ENCODE measurements at regions not wholly inside any gene's neighbourhood (a gene's known extent, or its start where the extent isn't known, plus 50 kb on each side); places are given as distances from the start of the nearest gene placed in this dataset.
"Not testable (repeated sequence)": the region's sequence is repeated elsewhere in the genome, so short reads cannot be mapped to it uniquely, and the experiment has no call there.

DNA sequence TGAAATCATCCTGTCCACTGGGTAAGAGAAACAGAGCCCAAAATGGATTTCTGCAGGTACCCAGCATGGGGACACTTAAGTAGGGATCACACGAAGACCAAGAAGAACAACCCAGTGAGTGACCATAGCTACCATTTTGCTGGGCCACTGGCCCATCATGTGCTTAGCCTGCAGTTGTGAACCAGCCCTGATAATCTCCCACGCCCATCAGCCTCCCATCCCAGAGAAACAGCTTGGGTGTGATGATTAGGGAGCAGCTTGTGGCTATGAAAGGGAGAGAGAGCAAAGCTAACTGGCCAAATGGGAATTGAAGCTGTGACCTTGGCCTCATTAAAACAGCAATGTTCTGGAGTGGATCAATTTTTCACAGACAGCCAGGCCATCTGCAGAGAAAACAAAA lies 138.5 kb downstream of the SLC24A2 start:
- no peak for DNase-seq

- no peak for DNase-seq
Measured at GRCh38 chr9:19649336-19650041, 139.3 kb downstream of the SLC24A2 start.

DNA sequence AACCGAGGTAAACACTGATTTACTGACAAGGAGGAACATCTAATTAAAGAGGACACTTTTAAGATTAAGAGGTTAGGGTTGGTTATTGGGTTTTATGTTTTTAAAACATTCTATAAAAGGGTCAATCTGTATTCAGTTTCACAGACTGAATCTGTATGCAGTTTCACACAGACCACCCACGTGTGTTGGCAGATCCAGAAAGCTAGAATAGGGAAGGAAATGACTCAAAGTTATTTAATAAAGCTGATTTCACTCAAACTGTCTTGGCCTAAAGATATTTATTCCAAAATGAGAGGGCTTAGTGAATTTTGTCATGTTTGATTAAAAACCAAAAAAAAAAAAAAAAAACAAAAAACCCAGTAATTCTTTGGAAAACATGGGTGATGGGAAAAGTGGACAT lies 140.2 kb downstream of the SLC24A2 start:
- DNase-seq, result no peak

DNA sequence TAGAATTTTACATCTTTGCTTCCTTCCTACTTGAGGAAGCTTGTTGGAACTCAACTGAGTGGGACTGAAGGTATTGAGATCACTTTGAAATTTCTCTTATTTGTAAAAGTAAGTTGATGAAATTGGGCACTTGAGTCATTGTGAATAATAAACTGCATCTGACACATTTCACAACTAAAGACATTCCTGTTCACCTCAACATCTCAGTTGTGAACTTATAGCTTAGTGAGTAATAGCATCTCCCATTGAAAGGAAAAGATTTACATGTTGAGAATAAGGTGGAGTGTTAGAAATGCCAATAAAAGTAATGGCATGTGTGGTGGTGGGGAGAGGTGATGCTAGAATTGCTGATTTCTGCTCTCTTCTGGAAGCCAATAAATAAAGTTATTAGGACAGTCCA lies 145.0 kb downstream of the SLC24A2 start:
- no peak for DNase-seq

DNA sequence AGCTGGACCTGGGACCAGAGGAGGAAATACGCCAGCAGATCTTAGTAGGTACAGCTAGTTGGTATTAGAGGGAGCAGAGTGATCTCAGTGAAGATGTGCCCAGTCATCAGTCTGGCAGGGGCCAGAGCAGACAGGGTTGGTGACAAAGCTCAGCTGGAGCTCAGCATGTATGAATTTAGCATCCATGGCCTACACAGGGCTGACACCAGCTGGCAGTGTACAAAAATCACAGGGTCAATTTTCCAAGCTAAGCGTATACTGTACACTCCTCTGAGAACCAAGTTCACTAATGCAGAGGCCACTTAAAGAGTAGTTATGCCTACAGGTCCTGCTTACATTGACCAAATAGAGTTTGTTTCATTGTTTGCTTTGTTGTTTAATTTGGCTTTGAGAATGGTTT lies 146.6 kb downstream of the SLC24A2 start:
- no peak for DNase-seq

GRCh38 chr9:19641046-19641445 lies 147.8 kb downstream of the SLC24A2 start:
- DNase-seq, result no peak

DNA sequence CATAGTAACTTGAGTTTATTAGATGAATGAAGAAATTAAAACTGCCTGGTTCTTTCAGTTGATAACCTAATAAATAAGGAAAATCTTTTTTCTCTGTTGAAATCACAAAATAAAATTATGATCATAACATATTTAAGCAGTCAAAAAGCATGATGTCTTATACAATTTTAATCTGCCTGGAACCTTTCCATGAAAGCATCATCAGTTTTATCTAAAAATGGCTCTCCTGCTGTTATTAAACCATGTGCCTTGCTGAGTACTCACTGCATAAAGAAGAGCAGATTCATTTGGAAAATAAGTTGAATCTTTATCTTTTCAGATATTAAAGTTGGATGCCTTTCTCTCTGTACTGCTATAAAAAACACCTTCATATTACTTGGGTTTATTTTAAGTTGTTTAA lies 148.8 kb downstream of the SLC24A2 start:
- DNase-seq, result no peak

DNA sequence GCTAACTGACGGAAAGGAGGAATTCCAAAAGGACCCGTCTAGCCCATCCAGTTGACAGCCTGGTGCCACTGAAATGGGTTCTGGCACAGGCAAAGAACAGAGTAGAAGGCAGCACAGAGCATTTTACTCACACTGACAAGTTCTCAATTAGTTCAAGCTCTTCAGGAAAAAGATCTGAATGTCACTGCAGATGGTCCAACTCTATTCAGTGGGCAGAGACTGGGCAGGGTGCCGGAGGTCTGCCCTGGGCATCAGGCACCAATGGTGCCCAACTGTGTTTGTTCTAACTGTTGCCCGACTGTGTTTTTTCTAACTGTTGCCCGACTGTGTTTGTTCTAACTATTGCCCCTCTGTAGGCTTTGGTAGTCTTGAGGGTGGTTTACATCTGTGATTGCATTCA lies 151.8 kb downstream of the SLC24A2 start:
- DNase-seq, result no peak

- no peak for DNase-seq
Measured at GRCh38 chr9:19634881-19635280, 154.0 kb downstream of the SLC24A2 start.

- no peak for DNase-seq
Measured at GRCh38 chr9:19631181-19631580, 157.7 kb downstream of the SLC24A2 start.

DNA sequence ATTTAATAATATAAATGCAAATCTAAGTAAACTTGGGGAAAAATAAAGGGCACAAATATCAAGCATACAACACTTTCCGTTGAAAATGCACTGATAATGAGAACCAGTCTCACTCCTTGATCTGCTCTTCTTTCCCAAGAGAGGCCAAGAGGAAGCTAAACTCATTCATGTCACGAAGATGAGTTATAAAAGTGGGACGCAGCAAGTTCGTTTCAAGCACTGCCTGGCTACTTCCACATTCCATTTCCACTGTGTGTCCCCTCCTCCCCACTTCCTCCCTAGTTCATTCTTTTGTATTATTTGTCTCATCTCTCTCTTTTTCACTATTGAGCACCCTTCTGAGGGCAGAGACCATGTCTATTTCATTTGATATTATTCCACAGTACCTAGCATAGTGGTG lies 158.1 kb downstream of the SLC24A2 start:
- DNase-seq, result no peak

GRCh38 chr9:19629488-19629887 lies 159.3 kb downstream of the SLC24A2 start:
- no peak for DNase-seq

DNA sequence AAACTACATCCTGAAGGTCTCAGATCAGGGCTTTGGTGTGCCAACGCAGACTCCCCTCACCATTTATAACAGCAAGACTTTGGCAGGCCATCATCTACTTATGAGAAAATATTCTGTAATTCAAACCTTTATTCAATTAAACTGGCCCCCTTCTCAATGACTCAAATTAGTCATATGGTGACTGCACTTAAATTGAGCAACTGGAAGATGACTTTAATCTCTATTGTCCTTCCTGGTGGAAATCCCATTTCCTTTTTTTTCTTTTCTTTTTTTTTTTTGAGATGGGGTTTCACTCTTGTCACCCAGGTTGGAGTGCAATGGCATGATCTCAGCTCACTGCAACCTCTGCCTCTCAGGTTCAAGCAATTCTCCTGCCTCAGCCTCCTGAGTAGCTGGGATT lies 163.4 kb downstream of the SLC24A2 start:
- not testable (repeated sequence) for DNase-seq

GRCh38 chr9:19624519-19624918 lies 164.3 kb downstream of the SLC24A2 start:
- DNase-seq, result no peak

- no peak for DNase-seq
Measured at GRCh38 chr9:19623941-19624340, 164.9 kb downstream of the SLC24A2 start.

- no peak for DNase-seq
Measured at GRCh38 chr9:19620326-19620725, 168.5 kb downstream of the SLC24A2 start.

GRCh38 chr9:19619221-19619620 lies 169.6 kb downstream of the SLC24A2 start:
- no peak for DNase-seq

DNA sequence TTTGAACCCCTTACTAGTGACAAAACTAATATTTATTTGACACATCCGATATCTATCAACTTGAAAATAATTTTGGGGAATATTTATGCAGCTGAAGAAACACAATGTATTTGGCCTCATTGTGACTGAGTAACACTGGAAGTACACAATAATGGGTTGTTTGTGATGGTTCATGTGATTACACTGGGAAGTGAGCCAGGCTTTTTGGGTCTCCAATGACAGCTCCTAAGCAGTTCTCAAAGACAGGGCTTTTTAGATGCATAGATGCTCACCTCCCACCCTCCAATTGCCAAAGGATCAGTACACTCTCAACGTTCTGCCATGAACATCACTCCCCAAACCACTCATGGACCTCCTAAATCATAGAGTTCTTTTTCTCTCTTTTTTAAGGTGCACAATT lies 170.0 kb downstream of the SLC24A2 start:
- DNase-seq, result no peak

GRCh38 chr9:19615036-19615624 lies 173.7 kb downstream of the SLC24A2 start:
- DNase-seq, result no peak

DNA sequence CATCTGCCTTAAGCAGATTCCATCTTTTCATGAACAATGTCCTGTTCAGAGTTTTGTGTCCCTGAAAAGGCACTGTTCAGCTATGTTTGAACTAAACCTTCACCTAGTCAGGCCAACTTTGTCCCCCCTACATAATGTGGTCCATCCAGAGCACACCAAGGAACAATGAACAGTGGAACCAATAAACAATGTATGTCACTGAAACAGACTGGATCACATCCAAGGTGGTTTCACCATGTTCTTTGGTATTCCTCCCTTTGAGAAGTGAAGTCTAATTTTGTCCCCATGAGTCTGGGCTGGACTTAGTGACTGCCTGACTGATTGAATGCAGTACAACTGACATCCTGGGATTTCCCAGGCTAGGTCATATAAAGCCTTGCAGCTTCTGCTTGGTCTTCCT lies 174.5 kb downstream of the SLC24A2 start:
- no peak for DNase-seq

DNA sequence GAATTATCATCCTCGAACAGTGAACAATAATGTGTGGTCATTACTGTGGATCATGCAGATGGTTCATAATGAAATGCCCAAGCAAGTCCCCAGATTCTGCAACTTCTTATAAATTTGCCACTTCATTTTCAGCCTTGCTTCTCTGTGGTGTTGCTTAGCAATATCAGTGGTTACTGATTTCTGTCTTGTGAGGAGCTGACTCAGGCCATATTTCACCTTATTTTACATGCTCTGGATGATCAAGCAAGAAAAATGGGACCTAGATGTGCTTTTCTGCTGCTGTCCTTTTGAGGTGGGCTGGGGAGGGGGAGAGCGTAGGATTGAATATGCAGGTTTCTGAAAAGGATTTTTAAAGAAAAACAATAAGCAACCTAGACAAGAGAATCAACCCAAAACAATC lies 188.3 kb downstream of the SLC24A2 start:
- no peak for DNase-seq

DNA sequence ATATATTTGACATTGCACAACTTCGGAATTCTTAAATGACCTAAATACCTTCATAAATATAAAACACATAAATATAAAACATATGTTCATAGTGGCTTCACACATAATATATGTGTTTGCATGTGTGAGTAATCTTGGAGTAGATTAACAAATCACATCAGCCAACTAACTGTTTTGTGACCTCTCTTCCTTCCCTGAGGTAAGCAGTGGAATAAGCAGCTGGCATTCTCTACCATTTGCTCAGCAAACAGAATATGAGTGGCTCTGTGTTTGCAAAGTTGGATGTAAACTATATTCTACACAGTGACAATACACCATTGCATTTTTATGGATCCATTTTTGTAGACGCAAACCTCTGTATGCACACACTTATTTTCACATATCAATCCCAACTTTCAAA lies 189.9 kb downstream of the ACER2 start:
- no peak for DNase-seq

- no peak for DNase-seq
Measured at GRCh38 chr9:19597176-19597575, 188.4 kb downstream of the ACER2 start.

DNA sequence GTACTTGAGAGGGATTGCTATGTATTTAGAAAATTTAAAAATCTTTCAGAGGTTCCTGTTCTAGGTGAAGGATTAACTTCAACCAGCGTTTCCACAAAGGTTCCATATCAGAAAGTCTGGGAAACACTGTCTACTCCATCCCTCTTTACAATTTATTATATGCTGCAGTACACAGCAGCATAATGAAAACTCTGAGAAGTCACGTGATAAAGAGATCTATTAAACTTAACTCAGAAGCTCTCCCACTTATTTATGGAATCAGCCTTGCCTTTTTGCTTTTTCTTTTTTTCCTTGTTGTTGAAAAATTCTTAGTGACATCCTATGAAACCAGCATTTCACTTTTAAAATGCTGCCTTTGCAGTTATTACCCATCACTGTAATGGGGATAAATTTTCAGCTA lies 186.2 kb downstream of the ACER2 start:
- no peak for DNase-seq

DNA sequence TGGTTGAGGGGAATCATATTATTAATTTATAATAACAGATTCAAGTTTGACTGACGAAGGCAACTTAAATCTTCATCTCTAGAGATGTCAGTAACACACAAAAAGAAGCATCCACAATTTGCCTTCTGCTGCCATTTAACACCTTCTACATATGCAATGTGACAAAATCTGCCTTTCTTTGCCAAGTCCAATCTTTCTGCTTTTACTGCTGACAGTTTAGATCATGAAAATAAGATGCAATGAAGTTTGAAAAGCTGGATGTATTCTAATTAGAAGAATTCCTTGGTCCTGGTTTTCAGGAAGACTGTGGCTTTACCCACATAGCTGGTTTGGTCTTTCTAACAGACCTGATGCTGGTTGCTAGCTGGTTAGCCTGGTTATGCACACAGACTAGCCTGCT lies 178.9 kb downstream of the ACER2 start:
- no peak for DNase-seq
